GM18517 (cell line): ENCODE measurements at regions not wholly inside any gene's neighbourhood (a gene's known extent, or its start where the extent isn't known, plus 50 kb on each side); places are given as distances from the start of the nearest gene placed in this dataset.

ENCODE experiments used
- ATAC-seq: cut with Tn5 transposase; IDR thresholded peaks from one replicate; pipeline ENCODE4 v1.9.1; 2021; ENCODE audit warnings: mild to moderate bottlenecking, moderate library complexity; ENCODE audit not compliant: unreplicated experiment

DNA sequence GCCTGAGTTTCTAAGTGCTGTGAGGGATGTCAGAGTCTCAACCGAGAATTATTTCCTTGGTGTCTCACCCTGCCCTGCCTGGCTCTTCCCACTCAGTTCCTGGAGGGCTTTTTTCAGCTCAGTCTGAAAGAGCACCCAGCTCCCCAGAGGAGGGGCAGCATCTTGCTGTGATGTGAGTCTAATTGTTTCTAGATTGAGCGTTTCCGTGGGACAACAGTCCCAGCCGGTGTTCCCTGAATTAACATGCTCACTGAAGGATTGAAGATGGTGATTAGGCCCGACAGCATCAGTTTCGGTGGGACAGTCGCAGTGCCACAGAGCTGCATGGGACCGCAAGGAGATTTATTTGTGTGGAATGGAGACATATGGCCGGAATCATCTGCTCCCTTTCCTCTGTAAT is 587.6 kb downstream of the DHX35 start:
- ATAC-seq: no peak

DNA sequence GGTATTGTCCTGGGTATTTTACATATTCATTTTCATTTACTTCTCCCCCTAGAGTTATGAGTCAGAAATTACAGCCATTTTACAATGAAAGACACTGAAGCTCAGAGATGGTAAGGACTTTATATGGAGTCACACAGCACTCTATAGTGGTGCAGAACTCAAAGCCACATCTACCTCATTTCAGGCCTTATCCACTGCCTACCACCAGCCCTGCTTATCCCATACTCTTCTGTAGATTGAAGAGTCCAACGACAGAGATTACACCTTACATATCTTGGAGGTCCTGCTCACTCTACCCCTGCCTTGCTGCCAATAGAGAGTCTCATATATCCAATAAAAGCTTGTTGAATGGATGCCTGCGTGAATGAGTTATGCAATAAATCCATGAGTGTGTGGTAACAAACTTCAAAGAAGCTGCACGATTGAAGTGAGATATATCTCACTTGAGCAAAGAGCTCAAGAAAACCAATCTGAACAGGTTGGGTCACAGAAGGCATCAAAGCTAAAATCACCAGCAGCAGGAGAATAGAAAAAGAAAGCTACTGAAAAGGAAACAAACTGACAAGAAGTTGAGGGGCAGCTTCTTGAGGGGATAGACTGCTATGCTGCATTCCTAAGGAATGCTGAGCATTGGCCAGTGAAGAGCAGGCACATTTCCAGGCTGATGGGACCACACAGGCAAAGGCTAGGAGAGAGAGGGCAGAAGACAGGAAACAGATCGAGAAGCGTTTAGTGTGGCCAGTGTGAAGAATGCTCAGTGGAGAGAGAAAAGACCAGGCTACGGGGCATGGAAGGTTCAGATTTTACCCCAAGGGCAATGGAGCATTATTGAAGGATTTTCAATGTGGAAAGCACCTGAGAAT is 585.6 kb downstream of the DHX35 start:
- ATAC-seq: no peak

- ATAC-seq: no peak
These were observed 579.1 kb downstream of the DHX35 start for GRCh38 chr20:39541136-39541803.

DNA sequence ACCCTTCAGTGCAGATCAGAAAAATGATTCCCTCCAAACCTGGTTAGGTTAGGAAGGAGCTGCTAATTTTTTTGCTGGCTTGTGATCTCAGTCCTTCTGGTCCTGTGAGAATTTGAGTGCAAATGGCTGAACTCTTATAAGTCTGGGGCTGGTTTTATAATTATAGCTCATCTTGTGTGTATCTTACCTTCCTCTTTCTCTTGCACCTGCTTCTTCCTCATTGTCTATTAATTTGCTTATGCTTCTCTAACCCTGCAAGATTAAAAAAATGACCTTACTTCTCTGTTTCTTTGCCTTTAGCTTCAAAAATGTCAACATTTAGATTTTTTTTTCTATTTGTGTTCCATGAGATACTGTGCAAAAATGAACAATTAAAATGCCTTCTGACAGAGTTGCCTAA is 576.2 kb downstream of the DHX35 start:
- ATAC-seq: no peak

- no peak for ATAC-seq
These were observed 573.2 kb downstream of the DHX35 start for GRCh38 chr20:39535301-39535700.

DNA sequence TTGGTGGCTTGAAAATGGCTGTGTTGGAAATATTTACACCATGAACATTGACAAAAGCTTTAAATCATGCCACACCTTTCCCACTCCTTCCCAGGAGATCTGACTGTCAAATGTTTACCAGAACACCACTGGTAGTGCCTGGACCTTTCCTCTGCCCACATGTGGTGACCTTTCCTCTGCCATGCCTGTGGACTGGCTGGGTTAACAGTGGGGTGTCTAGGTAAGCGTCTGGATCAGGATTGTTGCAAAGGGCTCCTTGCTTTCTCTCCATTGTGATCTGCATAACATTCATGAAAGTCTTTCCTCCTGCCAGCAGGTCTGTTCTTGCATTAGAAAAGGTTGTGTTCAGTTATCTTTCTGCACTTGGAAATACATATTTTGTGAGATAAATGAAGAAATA is 572.7 kb downstream of the DHX35 start:
- no peak for ATAC-seq

DNA sequence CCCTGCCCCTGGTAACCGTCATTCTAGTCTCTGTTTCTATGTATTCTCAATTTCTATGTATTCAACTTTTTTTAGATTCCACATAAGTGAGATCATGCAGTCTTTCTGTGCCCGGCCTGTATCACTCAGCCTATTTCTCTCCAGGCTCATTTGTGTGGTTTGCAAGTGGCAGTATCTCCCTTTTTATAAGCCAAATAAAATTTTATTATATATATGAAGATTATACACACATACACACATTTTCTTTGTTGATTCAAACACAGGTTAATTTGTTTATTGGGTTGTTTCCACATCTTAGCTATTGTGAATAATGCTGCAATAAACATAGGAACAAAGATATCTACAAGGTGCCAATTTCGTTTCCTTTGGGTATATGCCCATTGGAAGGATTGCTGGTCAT is 571.7 kb downstream of the DHX35 start:
- no peak for ATAC-seq

GRCh38 chr20:39532205-39532604 is 570.1 kb downstream of the DHX35 start:
- no peak for ATAC-seq

GRCh38 chr20:39528436-39528835 is 566.3 kb downstream of the DHX35 start:
- no peak for ATAC-seq

DNA sequence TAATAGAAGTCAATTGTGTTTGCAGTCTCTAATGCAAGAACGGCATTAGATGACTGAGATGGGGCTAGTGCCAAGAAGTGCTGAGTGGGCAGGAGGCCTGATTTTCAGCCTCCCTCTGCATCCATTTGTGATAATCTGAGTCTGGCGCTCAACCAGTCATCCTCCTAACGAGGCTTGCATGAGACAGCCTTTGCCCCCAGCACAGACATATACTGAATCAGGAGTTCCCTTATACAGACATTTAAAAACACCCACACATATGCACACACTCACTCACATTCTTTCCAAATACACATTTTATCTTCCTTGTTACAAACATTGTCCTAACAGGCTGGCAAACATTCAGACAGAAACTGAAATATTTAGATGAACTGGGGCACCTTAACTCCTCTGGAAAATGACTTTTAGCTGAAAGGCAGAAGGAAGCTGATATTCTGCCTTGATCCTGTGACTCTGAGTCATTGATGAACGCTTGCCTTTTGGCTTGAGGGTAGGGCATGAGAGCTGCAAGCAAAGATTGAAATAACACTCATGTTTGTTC is 562.3 kb downstream of the DHX35 start:
- ATAC-seq: no peak

GRCh38 chr20:39523405-39523804 is 561.3 kb downstream of the DHX35 start:
- ATAC-seq: no peak

DNA sequence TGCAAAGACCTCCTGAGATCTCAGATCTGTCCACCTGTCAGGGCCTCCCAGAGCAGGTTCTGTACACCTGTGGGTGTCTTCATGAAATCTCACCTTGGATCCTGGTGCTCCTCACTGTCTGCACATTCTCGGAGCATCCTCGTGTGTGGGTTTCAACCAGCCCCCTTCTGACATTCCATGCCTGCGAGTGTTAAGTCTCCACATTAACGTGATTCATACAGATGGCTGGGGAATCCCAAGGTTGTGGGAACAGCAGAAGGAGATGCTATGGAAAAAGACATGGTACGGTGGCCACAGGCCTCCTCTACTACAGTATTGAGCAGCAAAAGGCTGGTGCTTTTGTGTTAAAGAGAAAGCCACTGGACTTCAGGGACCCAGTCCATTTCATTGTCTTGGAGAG is 556.5 kb downstream of the DHX35 start:
- no peak for ATAC-seq

GRCh38 chr20:39516964-39517363 is 554.8 kb downstream of the DHX35 start:
- no peak for ATAC-seq

DNA sequence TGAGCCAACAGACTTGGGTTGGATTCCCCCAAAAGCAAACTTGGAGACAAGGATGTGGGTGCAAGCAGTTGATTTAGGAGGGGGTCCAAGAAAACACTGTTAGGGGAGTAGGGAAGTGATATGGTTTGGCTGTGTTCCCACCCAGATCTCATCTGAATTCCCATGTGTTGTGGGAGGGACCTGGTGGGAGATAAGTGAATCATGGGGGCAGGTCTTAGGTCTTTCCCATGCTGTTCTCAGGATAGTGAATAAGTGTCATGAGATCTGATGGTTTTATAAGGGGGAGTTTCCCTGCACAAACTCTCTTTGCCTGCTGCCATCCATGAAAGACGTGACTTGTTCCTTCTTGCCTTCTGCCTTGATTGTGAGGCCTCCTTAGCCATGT is 542.6 kb downstream of the DHX35 start:
- no peak for ATAC-seq

DNA sequence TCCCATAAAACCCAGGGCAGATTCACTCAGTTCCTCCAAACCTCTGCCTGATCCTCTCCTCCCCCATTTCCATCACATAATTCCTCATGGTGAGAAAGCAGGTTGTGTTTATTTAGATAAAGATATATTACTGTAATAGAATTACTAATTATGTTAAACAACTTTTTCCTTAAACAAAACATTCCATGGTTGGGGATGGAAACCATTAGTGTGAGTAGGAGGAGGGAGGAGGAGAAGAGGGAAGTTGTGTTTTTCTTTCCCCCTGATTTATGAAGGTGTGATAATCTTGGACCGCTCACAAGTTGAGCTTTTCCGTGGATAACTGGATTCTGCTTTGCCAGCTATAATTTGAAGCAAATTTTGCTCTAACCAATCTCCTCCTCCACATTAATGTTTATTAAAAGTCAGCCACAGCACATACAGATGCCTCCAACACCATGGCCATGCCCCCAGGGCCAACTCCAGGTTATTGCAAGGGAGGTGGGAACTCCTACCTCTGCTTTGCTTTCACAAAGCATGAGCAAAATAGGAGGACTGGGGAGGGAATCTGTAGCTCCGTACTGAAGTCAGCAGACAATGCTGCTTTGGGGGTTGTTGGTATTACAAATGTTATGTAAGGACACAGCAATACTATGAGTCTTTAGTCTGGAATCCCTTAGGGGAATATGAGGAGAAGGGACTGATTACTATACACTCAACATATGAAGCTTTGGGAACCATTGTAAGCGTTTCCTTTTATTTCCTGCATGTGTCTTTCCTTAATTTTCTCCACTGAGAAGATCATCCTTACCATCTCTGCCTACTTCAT is 542.0 kb downstream of the DHX35 start:
- ATAC-seq: no peak

GRCh38 chr20:39492223-39492797 is 530.2 kb downstream of the DHX35 start:
- ATAC-seq: no peak

GRCh38 chr20:39491711-39492110 is 529.6 kb downstream of the DHX35 start:
- ATAC-seq: no peak

- ATAC-seq: no peak
These were observed 527.9 kb downstream of the DHX35 start for GRCh38 chr20:39489986-39490560.

- ATAC-seq: no peak
These were observed 518.3 kb downstream of the DHX35 start for GRCh38 chr20:39480276-39481043.
